HG03108 (cell line): ENCODE measurements at regions not wholly inside any gene's neighbourhood (a gene's known extent, or its start where the extent isn't known, plus 50 kb on each side); places are given as distances from the start of the nearest gene placed in this dataset.
"Not testable (repeated sequence)": the region's sequence is repeated elsewhere in the genome, so short reads cannot be mapped to it uniquely, and the experiment has no call there.

ENCODE experiments used
- ATAC-seq: cut with Tn5 transposase; IDR thresholded peaks from one replicate; pipeline ENCODE4 v1.9.1; 2021; ENCODE audit warnings: moderate library complexity; ENCODE audit not compliant: unreplicated experiment

- no peak for ATAC-seq
These were observed 343.7 kb downstream of the SPRY2 start for GRCh38 chr13:79997244-79997643.

- ATAC-seq: no peak
These were observed 345.6 kb downstream of the SPRY2 start for GRCh38 chr13:79995334-79995733.

- ATAC-seq: no peak
These were observed 348.8 kb downstream of the SPRY2 start for GRCh38 chr13:79992111-79992510.

- ATAC-seq: no peak
These were observed 350.9 kb downstream of the SPRY2 start for GRCh38 chr13:79990048-79990447.

- ATAC-seq: no peak
These were observed 351.7 kb downstream of the SPRY2 start for GRCh38 chr13:79989217-79989661.

GRCh38 chr13:79988573-79988972, 352.4 kb downstream of the SPRY2 start:
- no peak for ATAC-seq

- ATAC-seq: no peak
These were observed 353.2 kb downstream of the SPRY2 start for GRCh38 chr13:79987761-79988160.

GRCh38 chr13:79987323-79987722, 353.6 kb downstream of the SPRY2 start:
- no peak for ATAC-seq

GRCh38 chr13:79986890-79987289, 354.0 kb downstream of the SPRY2 start:
- ATAC-seq: no peak

GRCh38 chr13:79974935-79975650, 365.8 kb downstream of the SPRY2 start:
- not testable (repeated sequence) for ATAC-seq

- peak; percentile 50 for ATAC-seq
These were observed 367.4 kb downstream of the SPRY2 start for GRCh38 chr13:79973533-79973963.

GRCh38 chr13:79972066-79972569, 368.8 kb downstream of the SPRY2 start:
- ATAC-seq: no peak

- no peak for ATAC-seq
These were observed 374.4 kb downstream of the SPRY2 start for GRCh38 chr13:79966493-79966895.

GRCh38 chr13:79966059-79966458, 374.9 kb downstream of the SPRY2 start:
- ATAC-seq: no peak

GRCh38 chr13:79946556-79946955, 394.4 kb downstream of the SPRY2 start:
- no peak for ATAC-seq

- no peak for ATAC-seq
These were observed 397.4 kb downstream of the SPRY2 start for GRCh38 chr13:79943346-79944023.

GRCh38 chr13:79941752-79942151, 399.2 kb downstream of the SPRY2 start:
- no peak for ATAC-seq

GRCh38 chr13:79939689-79940088, 401.2 kb downstream of the SPRY2 start:
- ATAC-seq: no peak

- ATAC-seq: no peak
These were observed 403.1 kb downstream of the SPRY2 start for GRCh38 chr13:79937771-79938216.

GRCh38 chr13:79937311-79937710, 403.6 kb downstream of the SPRY2 start:
- ATAC-seq: no peak

GRCh38 chr13:79936368-79937136, 404.4 kb downstream of the SPRY2 start:
- no peak for ATAC-seq
